DMS79 treated with DMSO at 0.1 percent for 48 hours (cell line): ENCODE measurements at regions not wholly inside any gene's neighbourhood (a gene's known extent, or its start where the extent isn't known, plus 50 kb on each side); places are given as distances from the start of the nearest gene placed in this dataset.
A peak's percentile ranks its signal among the peaks of the same experiment; 100 is the strongest.

Experiments used
- DNase-seq: peaks from one replicate; lab custom pipeline; 2025; lab: John Stamatoyannopoulos, UW

GRCh38 chr7:98565103-98565502 is 52.0 kb upstream of the NPTX2 start:
- no peak for DNase-seq

GRCh38 chr7:98562871-98563495 is 54.1 kb upstream of the NPTX2 start:
- DNase-seq: peak; percentile 95

DNA sequence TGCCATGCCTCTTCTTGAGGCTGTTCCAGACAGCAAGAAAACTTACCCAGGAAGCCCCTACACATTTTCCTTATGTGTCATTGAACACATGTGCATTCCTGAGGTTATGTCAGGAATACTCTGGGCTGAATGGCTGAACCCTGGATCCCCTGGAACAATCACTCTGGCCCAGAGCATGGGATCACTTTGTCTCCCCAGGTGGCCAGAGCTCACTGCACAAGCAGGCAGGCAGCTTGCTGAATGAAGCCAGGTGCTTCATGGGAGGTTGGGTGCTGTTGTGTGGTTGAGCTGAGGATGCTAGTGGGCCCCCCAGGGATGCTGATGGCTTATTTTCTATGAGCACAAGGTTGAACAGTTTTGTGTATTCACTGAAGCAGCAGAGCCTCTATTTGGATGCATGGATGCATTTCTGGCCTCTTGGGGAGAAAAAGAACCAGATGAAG is 54.7 kb upstream of the NPTX2 start:
- DNase-seq: no peak

DNA sequence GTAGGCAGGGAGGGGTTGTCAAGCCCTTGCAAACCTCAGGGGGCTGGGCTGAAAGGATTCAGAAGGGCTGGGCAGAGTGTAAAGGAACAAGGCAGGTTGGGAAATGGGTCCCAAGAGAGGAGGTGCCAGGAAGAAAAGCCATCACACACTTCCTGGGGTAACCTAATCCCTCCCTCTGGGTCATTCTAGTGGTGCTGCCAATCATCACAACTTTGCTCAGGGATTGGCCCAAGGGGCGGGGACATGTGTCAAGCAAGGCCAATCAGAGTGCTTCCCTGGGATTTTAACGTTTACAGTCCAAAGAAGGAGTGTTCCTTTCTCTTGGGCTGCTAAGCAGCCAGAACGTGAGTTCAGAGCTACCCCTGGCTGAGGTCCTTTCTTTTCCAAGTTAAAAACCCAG is 57.1 kb upstream of the NPTX2 start:
- DNase-seq: peak; percentile 21

- no peak for DNase-seq
Measured at GRCh38 chr7:98559219-98559618, 57.9 kb upstream of the NPTX2 start.

DNA sequence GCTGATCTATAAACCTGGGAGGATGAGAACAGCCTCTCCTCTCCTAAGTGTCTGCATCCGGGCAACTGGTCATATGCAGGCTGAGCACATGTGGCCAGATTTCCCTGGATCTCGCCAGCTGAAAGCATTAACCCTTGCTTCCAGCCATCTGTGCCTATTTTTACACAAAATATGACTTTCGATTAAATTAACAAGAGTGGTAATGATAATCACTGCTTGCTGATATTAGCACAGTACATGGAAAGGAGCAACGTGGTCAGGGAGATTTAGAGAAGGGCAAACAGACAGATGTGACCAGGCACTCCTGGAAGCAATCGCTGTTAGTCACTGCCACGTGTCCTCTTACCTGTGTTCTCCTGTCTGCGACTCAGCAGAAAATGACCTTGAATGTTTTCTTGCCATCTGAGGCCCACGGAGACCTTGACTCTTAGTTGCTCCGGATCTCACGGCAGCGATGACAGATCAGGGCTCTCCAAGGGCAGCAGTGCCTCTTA is 59.5 kb upstream of the NPTX2 start:
- peak; percentile 25 for DNase-seq

- DNase-seq: peak; percentile 66
Measured at GRCh38 chr7:98556288-98556687, 60.8 kb upstream of the NPTX2 start.

DNA sequence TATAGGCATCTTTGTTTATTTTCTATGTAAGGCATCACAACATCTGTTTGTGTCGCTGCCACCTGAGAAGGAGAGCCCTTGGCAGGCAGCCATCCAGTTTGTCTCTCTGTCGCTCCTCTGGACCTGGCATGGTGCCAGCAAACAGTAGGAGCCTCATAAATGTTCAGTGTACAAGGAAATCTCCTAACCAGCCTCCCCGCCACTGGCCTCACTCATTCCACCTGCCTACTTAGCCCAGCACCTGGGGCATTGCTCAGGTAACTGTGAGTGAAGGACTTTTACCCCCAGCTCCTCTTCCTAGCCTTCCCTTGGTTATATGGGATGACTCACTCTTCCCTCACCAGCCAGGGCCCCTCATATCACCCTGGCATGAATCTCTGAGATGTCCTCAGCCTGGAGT is 61.7 kb upstream of the NPTX2 start:
- peak; percentile 54 for DNase-seq

DNA sequence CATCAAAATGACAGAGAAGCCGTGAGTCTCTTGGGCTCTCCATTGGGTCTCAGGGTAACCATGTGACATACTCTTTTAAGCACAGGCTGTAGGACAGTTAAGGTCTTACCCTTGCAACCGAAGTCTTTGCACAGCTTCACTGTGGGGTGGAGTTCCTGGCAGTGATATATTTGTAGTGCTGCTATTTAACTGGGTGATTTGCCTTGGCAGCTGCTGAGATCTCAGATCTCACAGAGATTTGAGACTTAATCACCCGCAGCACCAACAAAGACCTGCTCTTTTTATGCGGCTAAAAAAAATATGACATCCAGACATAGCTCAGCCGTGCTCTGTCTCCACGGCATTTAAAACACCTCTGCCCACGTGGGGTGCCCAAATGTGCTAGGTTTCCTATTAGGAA is 63.4 kb upstream of the NPTX2 start:
- no peak for DNase-seq

DNA sequence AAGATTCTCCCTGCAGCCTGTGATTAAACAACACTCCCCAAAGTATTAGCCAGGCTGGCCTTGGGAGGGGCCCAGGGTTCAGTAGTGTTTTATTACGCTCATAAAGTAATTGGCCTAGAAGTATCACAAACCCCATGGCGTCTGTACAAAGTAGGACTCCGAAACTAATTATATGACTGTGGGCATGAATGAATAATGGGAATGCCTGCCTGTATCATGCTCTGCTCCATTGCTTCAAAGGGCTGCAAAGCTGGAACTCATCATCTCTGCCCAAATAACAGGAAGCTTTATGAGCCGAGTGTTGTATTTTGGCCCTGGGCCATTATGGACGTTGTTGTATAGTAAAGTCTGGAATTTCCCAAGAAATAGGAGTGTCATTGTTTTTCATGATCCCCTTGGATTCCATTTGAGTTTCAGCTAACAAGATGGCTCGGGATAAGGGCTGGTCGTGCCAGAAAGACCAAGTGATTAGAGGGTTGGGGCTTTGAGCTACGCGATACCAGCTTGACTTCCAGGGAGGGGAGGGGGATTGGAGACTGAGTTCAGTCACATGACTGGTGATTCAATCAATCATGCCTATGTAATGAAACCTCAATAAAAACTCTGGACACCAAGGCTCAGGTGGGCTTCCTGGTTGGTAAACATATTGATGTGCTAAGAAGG is 65.3 kb upstream of the NPTX2 start:
- no peak for DNase-seq

DNA sequence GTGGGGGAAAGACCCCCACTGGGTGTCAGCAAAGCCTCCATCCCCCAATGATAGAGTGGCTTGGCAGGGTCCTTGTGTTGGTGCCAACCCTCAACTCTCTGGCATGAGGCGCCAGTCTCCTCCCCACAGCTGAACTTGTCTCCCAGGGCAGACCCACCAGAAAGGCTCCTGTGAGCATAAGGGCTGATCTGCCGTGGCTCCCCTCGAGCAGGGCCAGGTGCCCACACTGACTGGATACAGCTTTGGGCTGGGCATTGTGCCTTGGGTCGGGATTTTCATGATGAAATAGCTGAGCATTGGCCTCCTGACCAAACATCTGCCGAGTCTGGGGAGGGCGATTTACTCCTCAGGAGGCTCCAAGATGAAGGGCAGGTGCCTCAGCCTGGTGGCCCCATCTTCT is 68.1 kb upstream of the NPTX2 start:
- DNase-seq: no peak

DNA sequence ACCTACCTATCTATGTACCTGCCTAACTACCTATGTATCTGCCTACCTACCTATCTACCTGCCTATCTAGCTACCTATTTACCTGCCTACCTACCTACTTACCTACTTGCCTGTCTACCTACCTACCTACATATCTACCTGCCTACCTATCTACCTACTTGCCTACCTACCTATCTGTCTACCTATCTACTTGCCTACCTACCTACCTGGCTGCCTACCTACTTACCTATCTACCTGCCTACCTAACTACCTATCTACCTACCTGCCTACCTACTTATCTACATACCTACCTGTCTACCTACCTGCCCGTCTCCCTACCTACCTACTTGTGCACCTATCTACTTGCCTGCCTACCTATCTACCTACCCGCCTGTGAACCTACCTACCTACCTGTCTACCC is 68.7 kb upstream of the NPTX2 start:
- DNase-seq: no peak

GRCh38 chr7:98541101-98541500 is 76.0 kb upstream of the NPTX2 start:
- DNase-seq: no peak

DNA sequence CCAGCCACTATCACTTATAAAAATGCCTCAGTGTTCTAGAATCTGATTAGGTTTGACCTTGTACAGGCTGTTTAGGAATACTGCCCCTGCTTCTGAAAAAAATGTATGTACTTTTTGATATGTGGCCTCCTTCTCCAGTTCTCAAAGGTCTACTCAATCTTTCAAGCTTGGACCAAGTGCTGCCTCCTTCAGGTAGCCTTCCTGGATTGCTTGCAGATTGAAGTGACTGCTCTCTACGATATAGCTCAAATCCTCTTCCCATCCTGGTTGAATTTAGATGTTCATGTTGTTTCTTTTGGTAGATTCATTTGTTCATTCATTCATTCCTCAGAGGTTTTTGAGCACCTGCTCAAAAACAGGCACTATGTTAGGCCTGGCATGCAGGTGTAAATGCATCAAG is 77.2 kb upstream of the NPTX2 start:
- no peak for DNase-seq

DNA sequence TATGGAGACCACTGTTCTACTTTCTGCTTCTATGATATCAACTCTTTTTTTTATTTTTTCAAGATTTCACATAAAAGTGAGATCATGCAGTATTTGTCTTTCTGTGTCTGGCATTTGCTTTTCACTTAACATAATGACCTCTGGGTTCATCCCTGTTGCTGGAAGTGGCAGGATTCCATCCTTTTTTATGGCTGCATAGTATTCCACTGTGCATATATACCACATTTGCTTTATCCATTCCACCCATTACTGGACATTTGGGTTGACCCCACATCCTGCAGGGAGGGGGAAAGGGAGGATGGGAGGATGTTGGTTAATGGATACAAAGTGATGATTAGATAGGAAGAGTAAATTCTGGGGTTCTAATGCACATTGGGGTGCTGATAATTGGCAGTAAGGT is 80.3 kb upstream of the NPTX2 start:
- no peak for DNase-seq

DNA sequence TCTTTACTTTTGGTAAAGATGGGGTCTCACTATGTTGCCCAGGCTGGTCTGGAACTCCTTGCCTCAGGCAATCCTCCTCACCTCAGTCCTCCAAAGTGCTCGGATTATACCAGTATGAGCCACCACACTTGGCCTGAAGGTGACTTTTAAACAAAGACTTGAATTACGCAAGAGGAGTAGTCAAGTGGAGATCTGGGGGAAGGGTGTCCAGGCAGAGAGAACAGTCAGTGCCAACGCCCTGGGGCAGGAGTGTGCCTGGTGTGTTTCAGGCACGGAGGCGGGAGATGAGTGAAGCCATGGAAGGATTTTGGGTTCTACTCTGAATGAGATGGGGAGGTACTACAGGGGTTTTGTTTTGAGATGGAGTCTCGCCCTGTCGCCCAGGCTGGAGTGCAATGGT is 82.6 kb upstream of the NPTX2 start:
- no peak for DNase-seq

GRCh38 chr7:98531717-98532116 is 85.4 kb upstream of the NPTX2 start:
- no peak for DNase-seq

- DNase-seq: no peak
Measured at GRCh38 chr7:98528079-98528478, 89.0 kb upstream of the NPTX2 start.

- DNase-seq: no peak
Measured at GRCh38 chr7:98526059-98526458, 91.0 kb upstream of the NPTX2 start.

DNA sequence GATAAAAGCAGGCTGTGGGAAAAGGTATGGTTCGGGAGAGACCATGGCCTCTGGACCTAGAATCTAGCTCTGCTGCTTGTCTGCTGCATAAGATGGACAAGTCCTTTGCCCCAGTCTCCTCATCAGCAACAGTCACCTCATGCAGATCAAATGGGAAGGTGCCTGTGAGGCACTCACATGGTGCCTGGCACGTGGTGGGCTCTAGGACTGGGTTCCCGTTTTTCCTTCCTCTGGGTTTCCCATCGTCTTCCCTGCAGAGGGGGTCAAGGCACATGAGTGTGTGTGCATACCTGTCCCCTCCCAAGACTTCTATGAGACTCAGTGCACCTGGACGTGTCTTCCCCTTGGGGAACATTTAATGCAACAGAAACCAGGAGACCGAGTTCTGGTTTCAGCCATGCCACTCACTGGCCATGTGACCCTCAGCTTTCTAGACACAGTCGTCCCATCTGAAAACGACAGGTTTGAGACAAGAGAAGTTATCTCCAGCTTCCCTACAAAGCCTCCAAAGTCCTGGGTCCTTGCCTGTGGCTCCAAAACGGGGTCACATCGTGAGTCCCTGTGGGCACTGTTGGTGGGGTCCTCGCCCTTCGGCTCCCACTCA is 95.9 kb upstream of the NPTX2 start:
- no peak for DNase-seq

- DNase-seq: no peak
Measured at GRCh38 chr7:98520356-98520951, 96.6 kb upstream of the NPTX2 start.

DNA sequence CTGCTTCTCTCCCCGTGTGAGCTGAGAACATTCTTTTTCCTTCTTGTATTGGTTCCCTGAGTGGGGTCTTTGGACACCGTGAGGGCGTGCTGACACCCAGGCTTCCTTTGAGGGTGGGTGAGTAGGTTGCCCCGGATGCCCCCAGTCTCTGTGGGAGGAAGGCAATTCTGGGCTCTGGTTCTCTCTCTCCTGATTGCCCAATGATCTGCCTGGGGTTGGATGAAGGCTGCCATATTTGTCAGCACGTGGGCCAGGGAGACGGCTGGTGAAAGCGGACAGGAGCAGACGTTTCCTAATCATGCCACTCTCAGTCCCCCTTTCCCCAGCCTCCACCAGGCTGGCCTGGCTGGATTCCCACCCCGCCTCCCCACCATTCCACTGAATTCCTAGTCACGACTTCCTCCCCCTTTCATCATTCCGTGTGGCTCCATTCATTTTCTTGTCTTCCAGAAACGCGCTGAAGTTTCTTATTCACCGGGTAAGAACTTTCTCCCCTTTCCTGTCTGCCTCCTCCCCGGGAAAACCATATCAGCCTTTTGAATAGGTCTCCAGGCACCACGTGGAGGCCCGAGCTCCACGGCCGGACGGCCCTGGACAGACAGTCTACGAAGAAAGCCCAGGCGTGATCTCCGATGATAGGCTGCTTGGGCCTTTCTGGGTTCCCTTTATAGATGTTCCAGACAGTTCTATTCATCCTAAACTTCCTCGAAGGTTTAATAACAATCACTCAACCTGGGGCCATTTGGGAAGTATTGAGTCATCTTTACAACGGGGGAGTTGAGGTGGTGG is 98.7 kb upstream of the NPTX2 start:
- DNase-seq: no peak
